Mucosa of rectum (tissue), 2 donors: ENCODE measurements at regions not wholly inside any gene's neighbourhood (a gene's known extent, or its start where the extent isn't known, plus 50 kb on each side); places are given as distances from the start of the nearest gene placed in this dataset.

Experiments
- H3K27ac ChIP-seq, 2 donors: one replicate each; pipeline ENCODE4 v1.7.0; 2013; ENCODE audit warnings: inconsistent platforms in 2 of 2, low read depth in 2 of 2, low read length in 2 of 2
- H3K27me3 ChIP-seq, 2 donors: one replicate each; pipeline ENCODE4 v1.7.0; 2013; ENCODE audit warnings: low read length in 2 of 2; ENCODE audit not compliant: control insufficient read depth in 2 of 2, insufficient read depth in 2 of 2
- H3K36me3 ChIP-seq, 2 donors: one replicate each; pipeline ENCODE4 v1.7.0; 2013; ENCODE audit warnings: low read length in 2 of 2; ENCODE audit not compliant: control insufficient read depth in 2 of 2, insufficient read depth in 2 of 2
- H3K4me1 ChIP-seq, 2 donors: one replicate each; pipeline ENCODE4 v1.7.0; 2013; ENCODE audit warnings: low read length in 2 of 2, mild to moderate bottlenecking in 1 of 2; ENCODE audit not compliant: control insufficient read depth in 2 of 2, insufficient read depth in 2 of 2
- H3K4me3 ChIP-seq, 2 donors: one replicate each; pipeline ENCODE4 v1.7.0; 2013; ENCODE audit warnings: low read length in 2 of 2
- H3K9ac ChIP-seq, 2 donors: one replicate each; pipeline ENCODE4 v1.7.0; 2013; ENCODE audit warnings: low read length in 2 of 2, low read depth in 1 of 2, mild to moderate bottlenecking in 1 of 2
- H3K9me3 ChIP-seq, 2 donors: one replicate each; pipeline ENCODE4 v1.7.0; 2013; ENCODE audit warnings: low read length in 2 of 2; ENCODE audit not compliant: control insufficient read depth in 2 of 2
- donor health status: healthy.
- donor health status: Normal muscosa, but diverticular disease.

DNA sequence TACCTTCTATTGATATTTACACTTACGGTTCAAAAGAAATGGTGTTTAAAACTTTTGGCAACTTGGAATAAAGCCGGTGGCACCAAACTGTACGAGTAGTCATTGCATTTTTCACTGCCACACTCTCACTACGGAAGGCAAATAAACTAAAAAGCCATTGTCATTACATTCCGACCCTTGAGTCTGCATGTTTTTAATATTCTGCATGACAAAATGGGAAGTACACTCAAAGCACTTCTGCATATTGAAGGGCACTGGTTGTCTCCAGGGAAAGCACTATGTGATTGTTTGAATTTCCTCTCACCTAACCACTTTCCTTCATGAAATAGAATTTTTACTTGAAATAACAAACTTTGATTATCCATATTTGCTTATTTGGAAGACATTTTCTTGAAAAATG, 426.3 kb downstream of the CETN3 start:
- no peaks in the 10 kb centered on the region for H3K4me1 ChIP-seq
- no peaks in the 10 kb centered on the region for H3K9me3 ChIP-seq
- no peaks in the 10 kb centered on the region for H3K36me3 ChIP-seq
- H3K9ac ChIP-seq = no peak overlapping the region
- no peak overlapping the region for H3K27ac ChIP-seq
- H3K27me3 ChIP-seq = no peaks in the 10 kb centered on the region
- no peak overlapping the region for H3K4me3 ChIP-seq

DNA sequence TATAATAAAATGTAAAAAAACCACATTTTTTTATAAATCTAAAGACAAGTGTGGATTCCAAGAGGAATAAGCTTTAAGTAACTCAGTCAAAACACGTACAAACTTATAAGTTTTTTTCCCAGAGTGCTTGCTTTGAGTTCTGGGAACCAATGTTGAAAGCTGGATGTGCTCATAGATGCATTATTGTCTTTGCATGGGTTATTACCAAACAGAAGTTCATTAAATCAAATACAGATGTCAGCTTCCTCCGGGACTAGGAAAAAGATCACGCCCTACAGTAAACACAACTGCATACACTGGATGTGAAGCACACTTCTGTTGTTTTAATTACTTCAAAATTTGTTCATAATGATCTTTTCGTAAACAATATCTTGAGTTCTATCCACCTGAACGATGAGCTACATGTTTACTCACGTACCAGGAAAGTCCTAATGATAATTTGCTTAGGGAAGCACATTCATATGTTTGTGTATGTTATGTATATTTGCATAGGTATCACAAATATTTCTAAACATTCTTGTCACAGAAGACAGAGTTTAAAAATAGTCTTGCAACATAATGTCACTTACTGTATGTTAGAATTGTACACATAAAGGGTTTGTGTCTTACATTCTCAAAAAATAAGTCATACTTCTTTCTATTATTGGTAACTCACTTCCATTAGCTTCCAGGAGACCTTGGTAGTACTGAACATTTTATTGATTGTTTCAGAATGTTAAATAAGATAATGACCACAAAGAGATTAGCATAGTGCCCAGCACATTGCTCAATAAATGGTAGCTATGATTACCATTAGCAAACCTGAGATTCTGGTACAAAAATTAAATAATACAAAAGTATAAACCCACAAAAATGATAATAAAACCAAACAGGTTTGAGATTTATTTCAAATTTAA, 427.4 kb downstream of the CETN3 start:
- Histone ChIP-seq H3K9me3 (no peaks in the 10 kb centered on the region), H3K9ac (no peak overlapping the region), H3K27ac (no peak overlapping the region), H3K36me3 (no peaks in the 10 kb centered on the region), H3K27me3 (no peaks in the 10 kb centered on the region), H3K4me3 (no peak overlapping the region), H3K4me1 (no peaks in the 10 kb centered on the region)

DNA sequence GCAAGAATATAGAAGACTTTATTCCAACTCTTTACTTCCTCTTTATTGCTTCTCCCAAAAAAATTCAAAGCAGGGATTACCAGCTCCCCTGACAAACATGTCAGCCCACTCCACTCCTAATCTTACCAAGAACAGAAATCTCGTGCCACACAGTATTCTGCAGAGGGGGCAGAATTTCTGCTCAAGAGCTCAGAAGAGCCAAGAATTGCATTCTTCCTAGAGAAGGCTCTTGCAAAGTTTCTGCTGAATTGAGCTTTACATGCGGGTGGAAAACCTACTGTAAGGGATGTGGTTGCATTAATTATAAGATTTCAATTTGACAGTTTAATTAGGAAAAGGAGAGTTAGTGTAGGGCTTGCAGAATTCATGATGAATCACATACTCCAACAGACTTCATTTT, 428.5 kb downstream of the CETN3 start:
- H3K9me3 ChIP-seq = no peaks in the 10 kb centered on the region
- H3K9ac ChIP-seq = no peak overlapping the region
- H3K4me1 ChIP-seq = no peaks in the 10 kb centered on the region
- H3K27ac ChIP-seq = no peak overlapping the region
- no peak overlapping the region for H3K4me3 ChIP-seq
- H3K36me3 ChIP-seq = no peaks in the 10 kb centered on the region
- no peaks in the 10 kb centered on the region for H3K27me3 ChIP-seq

DNA sequence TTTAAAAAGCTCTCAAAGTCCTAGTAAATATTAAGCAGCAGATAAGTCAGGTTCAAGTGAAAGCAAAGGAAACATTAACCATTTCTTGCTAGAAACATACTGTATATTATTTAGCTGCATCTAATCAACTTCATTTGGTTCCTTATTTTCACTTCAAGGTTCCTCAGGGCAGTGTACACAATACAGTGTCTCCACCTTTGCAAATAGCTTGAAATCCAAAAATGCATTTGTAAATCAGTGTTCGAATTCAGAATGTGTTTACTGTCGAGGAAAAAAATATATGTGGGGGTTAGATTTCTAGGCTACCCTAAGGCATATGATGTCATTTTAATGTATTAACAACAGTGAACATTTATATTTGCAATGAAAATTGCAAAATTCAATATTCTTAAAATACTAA, 436.0 kb downstream of the CETN3 start:
- no peaks in the 10 kb centered on the region for H3K4me1 ChIP-seq
- no peaks in the 10 kb centered on the region for H3K36me3 ChIP-seq
- H3K27ac ChIP-seq = no peak overlapping the region
- no peaks in the 10 kb centered on the region for H3K27me3 ChIP-seq
- no peak overlapping the region for H3K4me3 ChIP-seq
- H3K9me3 ChIP-seq = no peaks in the 10 kb centered on the region
- no peak overlapping the region for H3K9ac ChIP-seq

DNA sequence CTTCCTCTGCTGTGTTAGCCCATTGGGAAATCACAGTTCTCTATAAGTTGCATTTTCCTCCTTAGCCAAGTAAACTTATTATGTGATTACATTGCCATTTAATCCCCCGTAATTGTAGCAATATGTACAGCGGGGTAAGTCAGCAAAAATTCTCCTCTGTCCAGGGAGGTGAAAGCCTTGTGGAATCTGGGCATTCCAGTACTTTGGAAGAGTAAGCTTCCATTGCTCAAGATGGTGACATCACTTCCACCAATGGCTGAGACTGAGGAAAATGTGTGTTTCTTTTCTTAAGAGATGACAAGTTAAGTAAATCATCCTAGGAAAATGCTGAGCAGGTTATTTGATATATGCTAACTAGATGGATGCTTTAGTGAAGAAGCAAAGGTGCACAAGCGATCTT, 436.7 kb downstream of the CETN3 start:
- Histone ChIP-seq H3K27ac (no peak overlapping the region), H3K27me3 (no peaks in the 10 kb centered on the region), H3K9me3 (no peaks in the 10 kb centered on the region), H3K4me1 (no peaks in the 10 kb centered on the region), H3K9ac (no peak overlapping the region), H3K36me3 (no peaks in the 10 kb centered on the region), H3K4me3 (no peak overlapping the region)

DNA sequence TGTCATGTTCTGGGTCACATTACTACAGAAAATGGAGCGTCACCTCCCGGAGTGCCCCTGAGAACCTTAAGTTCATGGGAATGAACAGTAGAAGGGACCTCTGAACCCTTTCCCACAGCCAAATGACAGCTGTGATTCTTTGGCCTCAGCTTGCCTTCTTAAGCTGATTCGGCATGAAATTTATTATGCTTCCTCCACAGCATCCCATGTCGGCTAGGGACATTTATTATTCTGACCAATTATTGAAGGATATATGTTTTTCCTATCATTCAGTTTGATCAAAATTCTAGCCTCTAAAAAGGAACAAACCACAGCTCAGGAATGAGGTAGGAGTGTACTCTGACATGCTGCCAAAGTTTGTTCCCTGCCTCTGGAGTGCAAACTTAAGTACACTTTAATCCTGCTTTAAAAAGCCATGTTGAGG, 440.6 kb downstream of the CETN3 start:
- H3K9ac ChIP-seq = no peak overlapping the region
- H3K27me3 ChIP-seq = no peaks in the 10 kb centered on the region
- no peak overlapping the region for H3K27ac ChIP-seq
- no peaks in the 10 kb centered on the region for H3K36me3 ChIP-seq
- no peak overlapping the region for H3K4me3 ChIP-seq
- H3K4me1 ChIP-seq = no peaks in the 10 kb centered on the region
- no peaks in the 10 kb centered on the region for H3K9me3 ChIP-seq

DNA sequence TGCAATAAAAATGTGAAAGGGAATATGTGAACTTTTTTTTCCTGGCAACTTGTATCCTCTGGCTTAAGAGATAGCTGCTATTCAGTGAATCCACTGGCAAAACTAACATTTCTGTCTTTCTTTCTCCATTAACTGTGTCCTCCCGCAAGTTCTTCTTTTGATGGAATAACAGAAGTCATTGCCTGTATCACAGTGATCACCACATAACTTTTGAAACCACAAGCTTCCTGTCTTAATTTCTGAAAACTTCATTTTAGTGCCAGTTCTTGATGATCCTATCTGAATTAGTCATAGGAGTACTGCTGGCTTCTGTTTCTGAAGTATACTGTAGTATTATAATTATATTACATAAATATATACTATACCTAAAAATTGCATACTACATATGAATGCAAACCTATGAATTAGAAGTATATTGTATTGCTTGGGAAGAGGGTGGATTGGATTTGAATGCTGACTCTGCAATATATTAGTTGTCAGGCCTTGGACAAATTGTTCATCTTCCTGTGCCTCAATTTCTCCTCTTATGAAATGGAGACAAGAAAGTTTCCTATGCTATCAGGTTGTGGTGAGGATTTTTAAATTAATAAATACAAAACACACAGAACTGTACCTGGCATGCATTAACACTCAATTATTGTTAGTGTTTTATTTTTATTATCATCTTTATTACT, 441.6 kb downstream of the CETN3 start:
- no peaks in the 10 kb centered on the region for H3K27me3 ChIP-seq
- no peak overlapping the region for H3K9ac ChIP-seq
- no peak overlapping the region for H3K4me3 ChIP-seq
- H3K9me3 ChIP-seq = no peaks in the 10 kb centered on the region
- H3K27ac ChIP-seq = no peak overlapping the region
- H3K4me1 ChIP-seq = no peaks in the 10 kb centered on the region
- H3K36me3 ChIP-seq = no peaks in the 10 kb centered on the region

DNA sequence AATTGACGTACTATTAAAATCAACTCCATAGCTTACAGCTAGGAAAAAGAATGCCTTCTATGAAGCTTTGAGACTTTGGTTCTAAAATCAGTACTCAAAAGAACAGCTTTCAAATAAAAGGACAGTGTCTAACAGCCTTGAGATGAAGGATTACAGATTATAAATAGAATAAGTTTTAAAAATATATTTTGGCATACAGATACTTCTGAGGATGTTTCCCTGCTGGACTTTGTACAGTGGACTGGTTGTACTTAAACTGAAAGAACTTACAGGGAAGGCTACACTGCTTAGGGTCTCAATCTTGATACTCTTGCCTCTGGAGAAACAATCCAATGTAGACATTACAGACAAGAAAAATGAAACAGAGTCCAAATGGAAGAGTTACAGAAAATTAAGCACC, 452.7 kb downstream of the CETN3 start:
- no peaks in the 10 kb centered on the region for H3K36me3 ChIP-seq
- no peaks in the 10 kb centered on the region for H3K4me1 ChIP-seq
- H3K9ac ChIP-seq = no peak overlapping the region
- H3K27ac ChIP-seq = no peak overlapping the region
- H3K9me3 ChIP-seq = no peaks in the 10 kb centered on the region
- H3K27me3 ChIP-seq = no peaks in the 10 kb centered on the region
- no peak overlapping the region for H3K4me3 ChIP-seq

DNA sequence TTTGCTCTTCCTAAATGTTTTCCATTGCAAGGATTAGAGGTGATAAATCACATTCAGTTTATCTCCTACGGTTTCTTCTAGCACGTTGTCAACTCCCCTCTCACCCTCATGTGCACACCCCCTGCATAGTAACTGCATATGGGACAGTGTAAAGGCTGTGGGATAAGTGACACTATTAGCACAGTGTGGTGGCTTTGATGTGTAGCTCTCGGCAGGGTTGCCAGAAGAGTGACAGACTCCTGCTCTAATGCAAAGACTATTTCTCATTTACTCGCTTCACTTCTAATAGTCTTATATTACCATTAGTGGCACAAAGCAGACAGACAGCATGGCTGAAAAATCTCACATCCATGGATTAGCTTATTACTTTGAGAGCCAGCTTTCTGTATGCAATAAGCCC, 454.6 kb downstream of the CETN3 start:
- Histone ChIP-seq H3K27me3 (no peaks in the 10 kb centered on the region), H3K9me3 (no peaks in the 10 kb centered on the region), H3K27ac (no peak overlapping the region), H3K4me1 (no peaks in the 10 kb centered on the region), H3K9ac (no peak overlapping the region), H3K4me3 (no peak overlapping the region), H3K36me3 (no peaks in the 10 kb centered on the region)

DNA sequence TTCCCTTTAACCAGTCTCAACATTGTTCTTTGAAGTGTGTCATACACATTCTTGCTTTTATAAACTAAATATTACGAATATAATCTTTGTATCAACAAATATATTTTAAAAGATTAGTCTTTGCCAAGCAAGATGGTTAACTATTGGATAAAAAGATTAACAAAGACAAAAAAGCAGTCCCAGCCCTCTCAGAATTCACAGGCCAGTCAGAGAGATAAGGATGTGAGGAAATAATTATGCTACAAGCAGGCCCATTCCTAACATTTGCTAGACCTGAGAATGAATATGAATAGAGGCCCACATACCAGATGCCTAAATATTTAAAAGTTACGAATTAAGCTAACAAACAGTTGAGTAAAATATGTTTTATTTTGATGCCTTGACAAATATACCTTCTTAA, 457.7 kb downstream of the CETN3 start:
- Histone ChIP-seq H3K4me1 (no peaks in the 10 kb centered on the region), H3K27me3 (no peaks in the 10 kb centered on the region), H3K27ac (no peak overlapping the region), H3K9ac (no peak overlapping the region), H3K36me3 (no peaks in the 10 kb centered on the region), H3K9me3 (no peaks in the 10 kb centered on the region), H3K4me3 (no peak overlapping the region)
